OCI-LY3 (cell line): ENCODE measurements at regions not wholly inside any gene's neighbourhood (a gene's known extent, or its start where the extent isn't known, plus 50 kb on each side); places are given as distances from the start of the nearest gene placed in this dataset.

ENCODE experiments used
- H2AFZ ChIP-seq: fragments of 200-600, 300-600 bp; shearing (Covaris generic); 2 replicates; pipeline ENCODE4 v1.6.0; 2014; ENCODE audit warnings: antibody characterized with exemption, low read depth, low read length
- H3K27ac ChIP-seq: fragments of 200-600, 300-600 bp; sonication (generic); 2 replicates; pipeline ENCODE4 v1.5.1; 2014; ENCODE audit warnings: mild to moderate bottlenecking, low read length, moderate library complexity, mixed read lengths
- H3K27me3 ChIP-seq: fragments of 200-600, 300-600 bp; sonication (generic); 2 replicates; pipeline ENCODE4 v1.6.1; 2014; ENCODE audit warnings: low read depth, low read length, mixed read lengths
- H3K36me3 ChIP-seq: fragments of 200-600, 300-600 bp; sonication (generic); replicated peaks from 2 replicates; pipeline ENCODE3; 2014; ENCODE audit warnings: low read depth, low read length, mixed read lengths
- H3K4me1 ChIP-seq: fragments of 300-600, 200-600 bp; sonication (generic); 2 replicates; pipeline ENCODE4 v1.6.1; 2014; ENCODE audit warnings: low read length, mixed read lengths
- H3K4me2 ChIP-seq: fragments of 200-600, 300-600 bp; sonication (generic); 2 replicates; pipeline ENCODE4 v1.6.1; 2014; ENCODE audit warnings: low read length, mixed read lengths
- H3K4me3 ChIP-seq: fragments of 300-600, 200-600 bp; sonication (generic); 2 replicates; pipeline ENCODE4 v1.5.1; 2014; ENCODE audit warnings: antibody characterized with exemption, mild to moderate bottlenecking, low read length, moderate library complexity
- H3K79me2 ChIP-seq: fragments of 300-600, 200-600 bp; shearing (Covaris generic); 2 replicates; pipeline ENCODE4 v1.6.1; 2014; ENCODE audit warnings: mild to moderate bottlenecking, low read length, mixed read lengths
- H3K9ac ChIP-seq: fragments of 300-600, 200-600 bp; shearing (Covaris generic); 2 replicates; pipeline ENCODE4 v1.6.0; 2014; ENCODE audit warnings: mild to moderate bottlenecking, low read length, moderate library complexity
- H3K9me3 ChIP-seq: fragments of 200-600, 300-600 bp; shearing (Covaris generic); 2 replicates; pipeline ENCODE4 v1.6.1; 2014; ENCODE audit warnings: low read length, mixed read lengths; ENCODE audit not compliant: insufficient read depth
- H4K20me1 ChIP-seq: fragments of 200-600, 300-600 bp; sonication (generic); 2 replicates; pipeline ENCODE4 v1.6.1; 2016; ENCODE audit warnings: low read length, mixed read lengths; ENCODE audit not compliant: insufficient read depth
- CTCF ChIP-seq: fragments of 200-600, 300-600 bp; sonication (generic); IDR thresholded peaks from 2 replicates; pipeline ENCODE4 v1.5.1; 2014; ENCODE audit warnings: antibody characterized with exemption, low read length, low read depth
- EZH2phosphoT487 ChIP-seq: fragments of 200-600 bp; shearing (Covaris generic); IDR thresholded peaks from 2 replicates; pipeline ENCODE4 v1.6.1; 2018; ENCODE audit warnings: antibody characterized with exemption, mixed run types, low read depth

- Histone ChIP-seq H3K27ac (no peak overlapping the region), H3K27me3 (no peaks in the 10 kb centered on the region), H3K4me1 (no peaks in the 10 kb centered on the region), H3K4me3 (no peak overlapping the region), H3K36me3 (no peaks in the 10 kb centered on the region), H3K9me3 (no peaks in the 10 kb centered on the region), H3K4me2 (no peak overlapping the region), H3K9ac (no peak overlapping the region), H4K20me1 (no peaks in the 10 kb centered on the region), H2AFZ (no peak overlapping the region), H3K79me2 (no peaks in the 10 kb centered on the region)
- TF ChIP-seq CTCF, result no peak
- no peak for TF ChIP-seq EZH2phosphoT487
Observed at GRCh38 chr2:180177534-180177933, 170.4 kb upstream of the CWC22 start.

- H3K79me2 ChIP-seq, result no peaks in the 10 kb centered on the region
- H3K9ac ChIP-seq, result no peak overlapping the region
- H2AFZ ChIP-seq, result no peak overlapping the region
- no peak for TF ChIP-seq EZH2phosphoT487
- TF ChIP-seq CTCF, result no peak
- H3K9me3 ChIP-seq, result no peaks in the 10 kb centered on the region
- H3K36me3 ChIP-seq, result no peaks in the 10 kb centered on the region
- H3K4me2 ChIP-seq, result no peak overlapping the region
- H4K20me1 ChIP-seq, result no peaks in the 10 kb centered on the region
- H3K4me3 ChIP-seq, result no peak overlapping the region
- H3K4me1 ChIP-seq, result no peaks in the 10 kb centered on the region
- H3K27me3 ChIP-seq, result no peaks in the 10 kb centered on the region
- no peak overlapping the region for H3K27ac ChIP-seq
Observed at GRCh38 chr2:180175736-180176135, 168.6 kb upstream of the CWC22 start.

- Histone ChIP-seq H3K36me3 (no peaks in the 10 kb centered on the region), H3K27me3 (no peaks in the 10 kb centered on the region), H3K4me1 (no peaks in the 10 kb centered on the region), H3K4me3 (no peak overlapping the region), H3K27ac (no peak overlapping the region), H3K4me2 (no peak overlapping the region), H3K79me2 (no peaks in the 10 kb centered on the region), H3K9me3 (no peaks in the 10 kb centered on the region), H3K9ac (no peak overlapping the region), H4K20me1 (no peaks in the 10 kb centered on the region), H2AFZ (no peak overlapping the region)
- TF ChIP-seq CTCF (no peak), EZH2phosphoT487 (no peak)
Observed at GRCh38 chr2:180174580-180174979, 167.5 kb upstream of the CWC22 start.

GRCh38 chr2:180169474-180169873 is 162.4 kb upstream of the CWC22 start:
- no peak for TF ChIP-seq EZH2phosphoT487
- no peak for TF ChIP-seq CTCF
- no peaks in the 10 kb centered on the region for H3K36me3 ChIP-seq
- no peaks in the 10 kb centered on the region for H3K27me3 ChIP-seq
- peaks cover 9% of the 10 kb centered on the region; the same call in 1 of the 2 replicates for H3K9me3 ChIP-seq
- no peak overlapping the region for H3K4me3 ChIP-seq
- H3K79me2 ChIP-seq, result no peaks in the 10 kb centered on the region
- no peak overlapping the region for H3K27ac ChIP-seq
- no peak overlapping the region for H3K9ac ChIP-seq
- no peak overlapping the region for H2AFZ ChIP-seq
- H3K4me1 ChIP-seq, result no peaks in the 10 kb centered on the region
- H4K20me1 ChIP-seq, result no peaks in the 10 kb centered on the region
- H3K4me2 ChIP-seq, result no peak overlapping the region
